ENCODE measurements at regions not wholly inside any gene's neighbourhood (a gene's known extent, or its start where the extent isn't known, plus 50 kb on each side); places are given as distances from the start of the nearest gene placed in this dataset.

DNA sequence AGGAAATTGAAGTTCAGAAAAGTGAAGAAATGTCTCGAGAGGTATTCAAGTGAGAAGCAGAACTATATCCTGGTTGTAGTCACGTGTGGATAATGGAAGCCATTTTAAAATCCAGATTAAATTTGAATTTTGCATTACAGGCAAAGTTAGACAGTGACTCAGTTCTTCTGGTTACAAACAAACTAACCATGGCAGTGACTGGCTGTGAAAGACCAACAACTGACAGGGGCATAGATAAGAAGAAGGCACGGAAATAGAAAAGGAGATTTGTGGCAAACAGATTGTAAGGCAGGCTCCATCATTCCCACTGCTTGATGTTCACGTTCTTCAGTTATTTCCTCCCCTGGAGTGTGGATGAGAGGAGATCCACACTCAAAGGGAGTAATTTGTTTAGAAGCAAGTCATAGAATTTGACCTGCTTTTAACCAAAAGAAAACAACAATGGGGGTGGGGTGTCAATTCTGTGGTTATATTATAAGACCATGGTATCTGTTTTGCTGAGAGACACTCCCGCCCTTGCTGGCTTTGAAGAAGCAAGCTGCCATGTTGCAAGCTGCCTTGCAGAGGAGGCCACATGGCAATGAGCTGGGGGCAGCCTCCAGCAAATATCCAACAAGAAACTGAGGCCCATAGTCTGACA, 795.3 kb downstream of the VRK1 start:
- H3K4me3 ChIP-seq (ENCODE audit: control insufficient read depth, low read depth, low read length) = no peak overlapping the region
- TF ChIP-seq, protein P1, sequence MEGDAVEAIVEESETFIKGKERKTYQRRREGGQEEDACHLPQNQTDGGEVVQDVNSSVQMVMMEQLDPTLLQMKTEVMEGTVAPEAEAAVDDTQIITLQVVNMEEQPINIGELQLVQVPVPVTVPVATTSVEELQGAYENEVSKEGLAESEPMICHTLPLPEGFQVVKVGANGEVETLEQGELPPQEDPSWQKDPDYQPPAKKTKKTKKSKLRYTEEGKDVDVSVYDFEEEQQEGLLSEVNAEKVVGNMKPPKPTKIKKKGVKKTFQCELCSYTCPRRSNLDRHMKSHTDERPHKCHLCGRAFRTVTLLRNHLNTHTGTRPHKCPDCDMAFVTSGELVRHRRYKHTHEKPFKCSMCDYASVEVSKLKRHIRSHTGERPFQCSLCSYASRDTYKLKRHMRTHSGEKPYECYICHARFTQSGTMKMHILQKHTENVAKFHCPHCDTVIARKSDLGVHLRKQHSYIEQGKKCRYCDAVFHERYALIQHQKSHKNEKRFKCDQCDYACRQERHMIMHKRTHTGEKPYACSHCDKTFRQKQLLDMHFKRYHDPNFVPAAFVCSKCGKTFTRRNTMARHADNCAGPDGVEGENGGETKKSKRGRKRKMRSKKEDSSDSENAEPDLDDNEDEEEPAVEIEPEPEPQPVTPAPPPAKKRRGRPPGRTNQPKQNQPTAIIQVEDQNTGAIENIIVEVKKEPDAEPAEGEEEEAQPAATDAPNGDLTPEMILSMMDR (conservative IDR thresholded peaks at IDR 0.05; ENCODE audit: control insufficient read depth, insufficient read depth, low read depth, low read length) = no peak
- DNase-seq (ENCODE audit: low read depth) = no peak

DNA sequence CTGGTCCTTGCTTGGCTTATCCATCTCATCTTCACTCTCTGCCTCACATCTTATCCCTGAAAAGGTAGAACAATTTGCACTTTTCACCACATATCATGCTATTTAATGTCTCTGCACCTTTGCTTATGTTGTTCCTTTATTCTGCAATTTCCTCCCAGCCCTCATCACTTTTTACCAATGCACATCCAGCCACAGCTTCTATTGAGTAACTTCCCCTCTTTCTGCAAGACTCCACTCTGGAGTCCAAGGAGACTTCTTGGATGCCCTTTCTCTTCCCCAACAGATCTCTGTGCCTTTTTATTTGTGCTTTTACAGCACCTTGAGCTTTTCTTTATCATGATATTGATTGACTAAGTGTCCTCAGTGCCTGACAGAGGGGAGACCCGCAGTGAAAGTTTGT, 797.1 kb downstream of the VRK1 start:
- no peak overlapping the region for H3K4me3 ChIP-seq (ENCODE audit: control insufficient read depth, low read depth, low read length)
- TF ChIP-seq, protein P1 (conservative IDR thresholded peaks at IDR 0.05; ENCODE audit: control insufficient read depth, insufficient read depth, low read depth, low read length) = no peak
- DNase-seq (ENCODE audit: low read depth) = no peak

DNA sequence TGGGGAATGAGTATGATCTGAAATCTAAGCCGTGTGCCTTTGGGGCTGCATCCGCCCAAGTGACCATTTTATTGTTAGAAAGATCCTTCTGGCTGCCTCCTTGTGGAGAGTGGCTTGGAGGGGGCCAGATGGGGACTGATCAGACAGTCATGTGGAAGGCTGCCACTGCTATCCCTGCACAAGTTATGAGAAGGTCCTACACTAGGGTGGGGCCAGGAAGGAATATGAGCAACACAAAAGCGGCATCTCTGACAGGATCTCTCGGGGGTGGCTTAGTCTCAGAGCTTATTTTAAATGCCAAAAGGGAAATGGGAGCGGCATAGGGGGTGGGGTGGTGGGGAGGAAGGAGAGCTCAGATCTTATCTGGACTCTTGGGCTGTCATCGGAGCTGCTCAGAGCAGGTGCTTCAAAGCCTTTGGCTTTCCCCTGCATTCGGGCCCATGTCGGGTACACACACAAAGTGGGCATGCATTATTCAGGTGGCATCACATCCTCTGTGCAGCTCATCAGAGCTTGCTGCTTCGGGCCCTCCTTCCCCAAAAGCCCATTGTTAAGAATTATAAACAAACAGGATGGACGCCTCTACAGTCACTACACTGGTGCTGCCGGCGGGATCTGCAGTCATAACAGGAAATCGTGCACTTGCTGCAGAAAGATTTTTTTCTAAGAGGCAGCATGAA, 805.4 kb downstream of the VRK1 start:
- no peak overlapping the region for H3K4me3 ChIP-seq (ENCODE audit: control insufficient read depth, low read depth, low read length)
- TF ChIP-seq, protein P1 (conservative IDR thresholded peaks at IDR 0.05; ENCODE audit: control insufficient read depth, insufficient read depth, low read depth, low read length) = no peak
- no peak for DNase-seq (ENCODE audit: low read depth)

DNA sequence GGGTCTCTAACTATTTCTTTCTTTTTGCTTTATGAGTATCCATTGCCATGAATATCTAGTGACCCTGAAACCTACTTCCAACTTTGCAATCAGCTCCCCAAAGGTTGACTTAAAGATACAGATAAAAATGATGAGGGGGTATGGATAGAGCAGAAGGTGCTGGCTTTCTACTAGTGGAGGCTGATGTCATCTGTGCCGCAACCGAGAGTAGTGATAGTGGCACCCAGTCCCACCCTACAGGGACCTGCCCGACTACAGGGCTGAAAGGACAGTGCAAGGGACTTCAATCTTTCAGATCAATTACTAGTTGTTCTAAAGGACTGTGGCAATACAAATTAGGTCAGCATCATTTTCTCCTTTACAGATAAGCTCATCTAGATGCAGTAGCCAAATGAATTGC, 806.0 kb downstream of the VRK1 start:
- DNase-seq (ENCODE audit: low read depth) = no peak
- H3K4me3 ChIP-seq (ENCODE audit: control insufficient read depth, low read depth, low read length) = no peak overlapping the region
- TF ChIP-seq, protein P1 (conservative IDR thresholded peaks at IDR 0.05; ENCODE audit: control insufficient read depth, insufficient read depth, low read depth, low read length) = no peak

DNA sequence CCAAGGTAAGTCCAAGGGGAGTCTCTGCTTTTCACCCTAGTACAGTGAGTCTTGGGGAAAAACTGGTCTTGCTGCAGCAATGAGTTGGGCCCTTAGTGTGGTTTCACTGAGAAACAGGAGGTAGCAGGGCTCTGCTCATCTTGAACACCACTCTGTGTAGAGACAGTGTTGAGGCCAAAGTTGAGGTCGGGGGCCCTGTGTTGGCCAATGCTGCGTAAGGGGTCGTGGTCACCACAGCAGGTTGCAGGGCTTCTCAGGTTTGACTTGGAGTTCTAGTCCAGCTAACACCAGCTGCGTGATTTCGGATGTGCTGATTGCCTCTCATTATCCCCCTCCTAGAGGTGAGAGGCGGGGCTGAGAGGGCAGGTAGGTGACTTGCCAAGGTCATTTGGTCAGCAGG, 807.5 kb downstream of the VRK1 start:
- TF ChIP-seq, protein P1 (conservative IDR thresholded peaks at IDR 0.05; ENCODE audit: control insufficient read depth, insufficient read depth, low read depth, low read length) = no peak
- no peak for DNase-seq (ENCODE audit: low read depth)
- H3K4me3 ChIP-seq (ENCODE audit: control insufficient read depth, low read depth, low read length) = no peak overlapping the region

DNA sequence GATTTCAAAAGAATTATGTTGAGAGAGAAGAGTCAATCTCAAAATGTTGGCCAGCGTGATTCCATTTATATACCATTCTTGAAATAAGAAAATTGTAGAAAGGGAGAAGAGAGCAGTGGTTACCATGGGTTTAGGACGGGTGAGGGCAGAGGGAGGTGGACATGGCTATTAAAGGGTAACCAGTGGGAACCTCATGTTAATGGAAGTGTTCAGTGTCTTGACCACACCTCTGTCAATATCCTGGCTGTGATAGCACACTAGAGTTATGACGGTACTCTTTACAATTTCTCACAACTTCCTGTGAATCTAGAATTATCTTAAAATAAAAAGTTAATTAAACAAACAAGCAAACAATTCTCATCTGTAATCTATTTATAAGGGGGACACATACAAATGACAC, 821.2 kb downstream of the VRK1 start:
- DNase-seq (ENCODE audit: low read depth) = no peak
- TF ChIP-seq, protein P1 (conservative IDR thresholded peaks at IDR 0.05; ENCODE audit: control insufficient read depth, insufficient read depth, low read depth, low read length) = no peak
- no peak overlapping the region for H3K4me3 ChIP-seq (ENCODE audit: control insufficient read depth, low read depth, low read length)

Measured in fibroblast of mammary gland (primary cell).